Stimulated activated CD4-positive, alpha-beta T cell treated with anti-CD3 and anti-CD28 coated beads, Interleukin-15, amount 100 ng/mL, for 24 hours (primary cell): ENCODE measurements at regions not wholly inside any gene's neighbourhood (a gene's known extent, or its start where the extent isn't known, plus 50 kb on each side); places are given as distances from the start of the nearest gene placed in this dataset.
"Not testable (repeated sequence)": the region's sequence is repeated elsewhere in the genome, so short reads cannot be mapped to it uniquely, and the experiment has no call there.

Experiments
- DNase-seq: peaks from one replicate; pipeline ENCODE4 v3.0.0-alpha.2; 2020

DNA sequence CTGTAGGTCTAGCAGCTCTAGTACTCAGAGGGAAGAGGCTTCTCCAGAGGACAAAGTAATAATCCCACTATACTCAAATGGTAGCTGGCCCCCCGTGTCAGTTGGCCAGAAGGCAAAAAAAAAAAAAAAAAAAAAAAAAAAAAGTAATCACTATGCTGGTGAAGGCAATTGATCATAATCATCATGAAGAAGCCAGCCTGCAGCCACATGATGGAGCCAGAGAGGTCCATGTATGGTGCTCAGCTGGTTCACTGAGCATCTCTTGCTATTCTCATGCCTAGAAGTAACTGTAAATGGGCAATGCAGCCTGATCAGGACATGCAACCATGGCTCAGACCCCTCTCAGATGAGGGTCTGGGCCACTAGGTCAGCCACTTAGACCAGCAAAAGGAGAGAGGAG lies 378.8 kb downstream of the MED13L start:
- DNase-seq = peak; percentile 7

DNA sequence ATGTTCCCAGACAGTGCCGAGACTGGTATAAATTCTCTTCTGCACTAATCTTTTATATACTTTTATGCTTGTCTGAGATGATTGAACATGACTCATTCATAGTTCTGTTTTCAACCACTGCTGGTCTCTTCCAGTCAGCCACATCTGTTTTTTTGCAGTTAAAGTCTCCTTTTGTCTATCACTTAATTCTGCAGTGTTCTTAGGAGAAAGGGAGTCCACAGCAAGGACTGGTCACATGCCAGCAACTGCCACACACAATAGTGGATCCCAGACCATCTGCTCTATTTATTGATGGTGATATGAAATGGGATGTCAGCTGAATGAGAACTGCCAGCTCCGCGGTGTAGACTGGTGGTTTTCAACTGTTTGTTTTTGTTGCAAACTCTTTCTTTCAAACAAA lies 379.8 kb downstream of the MED13L start:
- no peak for DNase-seq

DNA sequence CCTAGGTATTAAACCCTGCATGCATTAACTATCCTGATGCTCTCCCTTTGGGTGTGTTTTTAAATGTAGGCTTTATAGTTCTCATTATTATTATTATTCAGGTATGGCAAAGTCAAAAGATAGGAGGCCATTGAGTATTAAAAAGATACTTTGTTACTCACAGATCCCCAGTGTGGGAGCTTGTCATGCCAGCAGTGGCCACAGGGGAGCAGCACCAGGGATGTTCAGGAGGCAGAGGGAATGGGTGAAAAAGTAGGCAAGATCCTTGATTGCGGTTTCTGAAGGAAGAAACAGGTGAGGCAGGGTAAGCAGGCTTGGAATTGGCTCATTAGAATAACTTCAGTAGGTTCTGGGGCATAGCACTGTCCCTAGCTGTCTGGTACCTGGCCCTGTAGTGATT lies 382.2 kb downstream of the MED13L start:
- DNase-seq = peak; percentile 5

DNA sequence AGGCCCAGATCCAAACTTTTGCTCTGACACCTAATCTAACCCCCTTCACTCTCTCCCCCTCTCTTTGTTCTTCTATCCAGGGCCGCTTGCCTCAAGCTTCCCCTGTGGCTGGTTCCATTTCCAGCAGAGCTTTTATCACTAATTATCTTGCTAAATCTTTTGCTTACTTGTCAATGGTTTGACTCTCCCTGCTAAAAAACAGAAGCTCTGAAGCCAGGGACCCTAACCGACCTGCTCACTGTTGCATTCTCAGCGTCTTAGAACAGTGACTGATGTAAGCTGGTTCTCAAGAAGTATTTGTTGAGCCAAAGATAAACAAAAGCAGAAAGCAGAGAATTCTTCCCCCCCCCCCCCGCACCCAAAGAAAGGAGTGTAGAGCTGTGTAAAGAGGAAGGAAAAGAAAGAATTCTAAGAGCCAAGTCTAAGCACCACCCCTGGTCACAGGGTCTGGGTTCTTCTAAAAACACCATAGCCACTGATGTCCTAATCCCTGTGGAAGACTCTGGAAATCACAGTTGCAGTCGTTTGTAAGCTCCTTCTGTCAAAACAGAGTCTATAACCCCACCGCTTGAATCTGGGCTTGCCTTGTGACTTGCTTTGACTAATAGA lies 385.8 kb downstream of the MED13L start:
- no peak for DNase-seq

DNA sequence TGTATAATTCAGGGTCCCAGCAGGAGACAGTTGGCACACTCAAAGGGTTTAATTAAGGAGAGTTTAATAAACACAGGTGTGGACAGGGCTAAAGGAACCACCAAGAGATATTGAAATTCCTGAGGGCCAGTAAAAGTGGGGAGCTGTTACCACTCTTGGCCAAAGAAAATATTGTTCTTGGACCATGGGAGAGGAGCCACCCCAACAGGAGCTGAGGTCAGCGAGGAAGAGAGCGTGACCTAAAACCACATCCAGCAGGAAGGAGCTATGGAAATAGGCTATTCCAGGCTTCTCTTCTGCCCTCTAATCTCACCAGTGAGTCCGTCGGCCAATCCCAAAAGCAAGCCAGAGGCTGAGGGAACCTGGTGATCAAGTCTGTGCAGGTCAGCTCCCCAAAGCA lies 390.8 kb downstream of the MED13L start:
- no peak for DNase-seq

DNA sequence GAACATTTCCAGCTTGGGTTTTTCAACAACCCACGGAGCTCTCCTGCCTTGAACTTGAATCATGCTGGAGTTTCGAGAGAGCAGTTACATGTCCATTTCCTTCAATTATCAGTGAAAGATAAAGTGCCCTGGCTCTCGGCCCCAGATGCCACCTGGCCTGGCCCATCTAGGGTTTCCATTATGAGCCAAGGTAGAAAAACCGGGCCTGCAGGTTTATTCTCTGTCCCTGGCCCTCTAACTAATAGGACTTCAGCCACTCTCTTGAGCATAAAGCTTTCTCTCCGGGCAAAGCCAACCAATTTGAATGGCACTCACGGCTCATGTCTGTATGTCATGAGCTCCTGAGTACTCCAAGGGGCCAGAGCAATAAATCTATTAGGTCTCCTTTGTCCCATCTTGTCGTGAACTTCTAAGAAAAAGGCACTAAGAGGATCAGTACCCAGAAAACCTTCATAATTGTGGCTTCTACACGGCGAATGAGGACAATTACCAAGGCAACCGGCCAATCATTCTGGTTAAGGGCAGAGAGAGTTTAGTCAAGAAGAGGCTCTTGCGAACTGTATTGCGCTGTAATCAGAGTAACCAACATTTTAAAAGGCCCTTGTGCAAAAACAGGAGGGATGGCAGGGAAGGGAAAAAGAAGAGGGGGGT lies 392.3 kb downstream of the MED13L start:
- DNase-seq = no peak

DNA sequence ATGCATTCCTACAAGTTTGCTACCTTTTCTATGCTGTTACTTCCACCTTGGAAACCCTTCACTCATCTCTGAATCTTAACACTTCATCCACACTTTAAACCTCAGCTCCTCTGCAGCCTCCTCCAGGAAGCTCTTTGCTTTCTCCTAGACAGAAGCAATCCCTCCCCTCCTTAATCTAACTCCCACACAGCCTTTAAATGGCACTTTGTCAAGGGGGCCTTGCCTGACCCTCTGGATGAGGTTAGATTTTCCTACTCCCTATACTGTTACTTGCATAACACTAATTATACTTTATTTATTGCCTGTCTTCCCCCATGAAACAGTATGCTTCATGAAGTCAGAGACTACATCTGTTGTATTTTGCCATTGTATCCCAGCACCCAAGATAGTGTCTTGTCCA lies 394.6 kb downstream of the MED13L start:
- no peak for DNase-seq

DNA sequence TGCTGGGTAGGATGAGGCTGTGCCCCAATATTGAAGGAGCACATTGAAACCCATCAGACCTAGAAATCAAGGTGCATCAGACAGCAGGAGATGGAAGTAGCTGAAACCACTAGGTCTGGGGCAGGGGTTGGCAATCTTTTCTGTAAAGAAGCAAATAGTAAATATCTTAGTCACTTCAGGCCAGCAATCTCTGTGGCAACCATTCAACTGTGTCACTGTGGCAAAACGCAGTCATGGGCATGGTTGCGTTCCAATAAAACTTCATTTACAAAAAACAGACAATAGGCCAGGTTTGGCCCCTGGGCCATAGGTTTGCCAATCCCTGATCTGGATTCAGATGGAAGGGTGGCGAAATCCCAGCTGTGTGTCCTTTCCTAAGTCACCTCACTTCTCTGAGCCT lies 397.3 kb downstream of the MED13L start:
- DNase-seq = no peak

DNA sequence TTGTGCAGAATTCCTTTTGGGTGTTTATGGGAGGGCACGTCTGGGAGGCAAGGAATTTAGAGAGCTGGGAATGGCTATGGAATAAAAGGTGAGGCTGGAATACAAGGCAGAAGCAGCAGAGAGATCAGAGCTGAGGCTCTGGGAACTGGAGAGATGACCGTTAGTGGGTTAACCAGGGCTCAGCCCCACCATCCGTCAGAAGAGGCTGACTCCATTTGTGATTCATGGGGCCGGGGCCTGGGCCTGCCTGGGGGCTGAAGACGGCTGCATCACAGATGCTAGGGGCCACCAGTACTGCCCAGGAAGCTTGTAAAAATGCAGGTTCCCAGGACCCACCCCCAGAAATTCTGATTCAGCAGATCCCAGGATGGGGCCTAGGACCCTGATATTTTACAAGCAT lies 398.1 kb downstream of the MED13L start:
- no peak for DNase-seq

DNA sequence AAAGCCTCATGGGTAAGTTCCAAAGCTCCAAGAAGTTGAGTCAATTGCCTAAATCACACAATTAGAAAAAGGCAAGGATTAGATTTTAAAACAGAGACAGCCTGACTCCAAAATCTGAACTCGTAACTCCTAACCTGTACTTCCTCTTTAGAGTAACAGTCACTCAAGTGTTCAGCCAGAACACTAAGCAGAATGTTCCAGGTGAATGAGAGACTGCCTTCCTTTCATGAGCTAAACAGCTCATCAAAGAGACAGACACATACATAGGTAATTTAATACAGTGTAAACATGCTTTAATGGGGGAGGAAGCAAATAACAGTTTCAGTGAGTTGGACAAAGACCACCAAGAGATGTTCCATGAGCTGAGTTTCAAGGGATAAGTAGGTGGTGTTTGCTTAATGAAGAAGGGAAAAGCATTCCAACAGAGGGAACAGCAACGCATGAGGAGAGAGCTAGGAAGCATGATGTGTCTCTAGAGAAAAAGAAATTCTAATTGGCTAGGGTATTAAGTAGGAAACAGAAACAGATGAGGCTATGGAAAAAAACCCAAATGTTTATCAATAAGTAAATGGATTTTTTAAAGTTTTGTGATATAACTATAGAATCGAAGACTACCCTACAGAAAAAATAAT lies 403.9 kb downstream of the MED13L start:
- DNase-seq = no peak

DNA sequence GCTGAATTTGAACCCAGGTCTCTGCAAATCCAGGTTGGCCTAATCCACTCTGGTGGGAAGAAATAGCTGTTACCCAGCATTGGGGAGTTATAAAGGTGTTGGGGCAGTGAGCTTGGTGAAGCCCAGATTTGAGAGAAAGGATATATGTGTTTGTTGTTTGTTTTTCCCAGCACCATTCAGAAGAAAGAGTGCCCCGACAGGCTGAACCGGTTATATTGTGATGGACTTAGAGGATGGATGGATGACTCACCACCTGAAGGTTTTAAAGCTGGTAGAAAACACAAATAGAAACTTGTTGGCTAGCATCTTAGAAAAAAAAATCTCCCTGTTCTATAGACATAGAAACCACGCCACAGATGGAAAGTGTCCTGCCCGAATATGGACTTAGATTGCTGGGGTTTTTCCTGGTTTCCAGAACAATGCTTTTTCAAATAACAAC lies 404.6 kb downstream of the MED13L start:
- DNase-seq = no peak

DNA sequence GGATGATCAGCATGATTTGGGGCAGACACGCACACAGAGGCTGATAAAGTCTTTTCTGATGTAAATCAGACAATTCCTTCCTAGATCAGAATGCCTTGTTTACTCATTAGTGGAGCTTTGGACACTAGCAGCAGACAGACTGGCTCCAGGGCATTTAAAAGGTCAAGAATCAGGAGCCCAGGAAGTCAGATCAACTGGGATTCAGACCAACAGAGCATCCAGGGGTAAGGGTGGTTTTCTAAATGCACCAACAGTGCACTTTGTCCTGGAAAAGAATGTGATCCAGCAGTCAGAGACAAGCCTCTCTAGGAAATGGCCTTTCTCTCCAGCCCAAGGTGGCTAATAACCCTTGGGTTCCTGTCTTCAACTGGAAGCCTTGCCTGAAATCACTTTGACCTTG lies 405.3 kb downstream of the MED13L start:
- no peak for DNase-seq

DNA sequence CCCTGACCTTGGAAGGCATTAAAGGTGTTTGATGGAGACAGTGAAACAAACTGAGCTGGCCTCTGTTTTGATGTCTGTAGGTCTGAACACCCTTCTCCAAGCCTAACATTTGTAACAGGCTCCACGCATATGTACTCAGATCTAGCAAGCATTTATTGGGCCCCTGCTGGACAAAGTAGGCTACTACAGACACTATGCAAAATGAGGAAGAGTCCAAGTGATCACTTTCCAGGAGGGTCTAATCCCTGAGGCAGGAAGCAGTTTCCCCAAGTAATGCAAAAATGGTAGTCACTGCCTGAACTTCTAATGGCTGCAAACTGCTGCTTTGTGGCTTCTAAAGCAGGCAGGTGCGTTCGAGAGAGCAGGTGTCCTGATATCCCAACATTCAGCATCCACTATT lies 405.8 kb downstream of the MED13L start:
- no peak for DNase-seq

DNA sequence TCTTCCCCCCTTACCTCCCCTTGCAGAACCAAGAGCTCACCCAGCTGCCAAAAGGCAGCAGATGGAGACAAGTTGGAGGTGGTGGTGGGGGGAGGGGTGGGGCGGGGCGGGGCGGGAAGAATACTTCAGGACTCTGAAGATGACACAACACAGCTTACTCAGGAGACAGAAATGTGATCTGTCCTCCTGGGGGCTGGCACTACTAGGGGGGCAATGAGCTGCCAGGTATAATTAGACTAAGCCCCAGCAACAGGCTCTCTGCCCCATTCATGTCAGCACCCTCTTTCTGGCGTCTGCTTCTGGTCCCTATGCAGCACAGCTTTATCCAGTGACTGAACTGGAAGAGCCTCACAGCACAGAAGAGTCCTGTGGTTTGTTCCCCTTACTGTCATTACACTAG lies 407.0 kb downstream of the MED13L start:
- no peak for DNase-seq

DNA sequence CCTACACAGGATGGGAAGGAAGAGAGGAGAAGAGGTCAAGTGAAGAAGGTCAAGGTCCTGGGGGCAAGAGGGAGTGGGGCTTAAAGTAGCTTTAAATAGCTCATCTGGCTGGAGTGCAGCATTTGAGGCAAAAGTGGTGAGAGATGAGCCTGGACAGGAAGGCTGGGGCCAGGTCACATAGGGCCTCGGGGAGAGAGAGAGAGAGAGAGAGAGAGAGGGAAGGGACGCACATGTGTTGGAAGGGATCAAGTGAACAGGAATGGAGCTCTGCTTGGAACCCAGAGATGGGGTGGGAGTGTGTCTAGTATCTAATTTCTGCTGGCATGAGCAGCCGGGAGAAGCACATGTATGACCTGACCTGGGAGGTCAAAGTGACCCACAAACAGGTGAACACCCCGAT lies 407.5 kb downstream of the MED13L start:
- no peak for DNase-seq

DNA sequence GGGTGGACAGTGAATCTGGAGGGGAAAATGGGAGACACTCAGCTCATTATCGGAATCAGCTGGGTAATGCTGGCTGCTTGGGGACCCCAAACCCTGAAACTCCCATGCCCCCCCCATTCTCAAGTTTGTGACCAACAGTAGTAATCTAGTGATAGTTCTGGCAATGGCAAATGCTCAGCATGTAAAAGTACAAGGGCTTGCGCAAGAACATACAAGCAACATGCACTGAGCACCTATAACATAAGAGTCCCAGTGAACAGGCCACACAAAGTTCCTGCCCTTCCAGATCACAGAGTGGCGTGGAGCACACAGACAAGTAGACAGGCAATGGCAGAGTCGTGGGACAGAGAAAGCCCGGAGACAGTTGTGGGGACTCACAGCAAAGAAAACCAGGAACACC lies 407.9 kb downstream of the MED13L start:
- no peak for DNase-seq

DNA sequence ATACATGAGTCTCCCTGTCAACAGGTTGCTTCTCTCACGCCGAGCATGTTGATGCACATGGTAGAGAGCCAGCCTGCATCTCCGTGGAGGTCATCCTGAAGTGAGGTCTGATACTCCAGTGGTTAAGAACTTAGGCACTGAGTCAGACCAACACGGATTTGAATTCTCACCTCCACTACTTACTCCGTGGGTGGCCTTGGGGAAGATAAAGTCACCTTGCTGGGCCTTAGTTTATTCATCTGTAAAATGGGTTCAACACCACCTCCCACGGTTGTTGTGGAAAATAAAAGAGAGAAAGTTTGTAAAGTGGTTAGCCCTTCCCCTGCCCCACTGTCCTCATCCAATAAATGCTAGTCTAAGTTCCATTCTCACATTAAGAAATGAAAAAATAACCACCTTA lies 408.9 kb downstream of the MED13L start:
- no peak for DNase-seq

DNA sequence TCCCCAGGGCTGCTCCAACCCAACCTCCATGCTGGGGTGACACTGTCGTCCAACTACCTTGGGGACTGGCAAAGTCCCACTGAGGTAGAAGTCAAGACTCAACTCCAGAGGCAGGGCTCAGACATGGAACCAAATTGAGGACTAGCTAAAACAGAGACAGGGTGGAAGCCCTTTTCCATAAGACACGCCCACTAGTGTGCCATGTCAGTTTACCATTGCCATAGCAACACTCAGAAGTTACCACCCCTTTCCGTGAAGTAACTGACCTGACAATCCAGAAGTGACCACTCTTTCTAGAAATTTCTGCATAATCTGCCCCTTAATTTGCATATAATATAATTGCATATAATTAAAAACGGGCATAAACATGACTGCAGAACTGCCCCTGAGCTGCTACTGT lies 409.6 kb downstream of the MED13L start:
- no peak for DNase-seq

DNA sequence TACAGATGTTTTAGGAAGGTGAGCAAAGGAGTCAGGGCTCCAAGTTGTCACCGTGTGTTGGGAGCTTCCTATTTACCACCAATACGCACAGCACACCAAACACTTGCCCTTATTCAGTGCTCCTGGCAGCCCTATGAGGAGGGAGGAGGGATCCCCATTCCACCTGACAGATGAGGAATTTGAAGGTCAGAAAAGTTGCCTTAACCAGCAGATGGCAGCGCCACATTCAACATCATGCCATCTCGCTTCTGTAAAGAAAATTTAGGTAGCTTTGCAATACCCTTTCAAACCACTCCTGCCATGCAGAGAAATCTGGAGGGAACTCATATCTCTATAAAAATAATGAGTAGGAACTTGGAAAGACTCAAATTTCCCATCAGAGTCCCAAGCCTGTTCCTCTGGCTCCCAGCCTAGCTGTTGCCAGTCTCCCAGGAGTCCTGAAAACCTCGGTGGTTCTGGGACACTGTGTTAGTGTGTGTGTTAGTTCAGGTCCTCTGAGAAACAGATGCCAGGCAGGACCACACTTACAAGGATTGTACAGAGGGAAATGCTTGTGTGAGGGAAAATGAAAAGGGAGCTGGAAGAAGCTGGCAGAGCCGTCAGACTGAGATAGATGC lies 410.5 kb downstream of the MED13L start:
- DNase-seq = no peak

DNA sequence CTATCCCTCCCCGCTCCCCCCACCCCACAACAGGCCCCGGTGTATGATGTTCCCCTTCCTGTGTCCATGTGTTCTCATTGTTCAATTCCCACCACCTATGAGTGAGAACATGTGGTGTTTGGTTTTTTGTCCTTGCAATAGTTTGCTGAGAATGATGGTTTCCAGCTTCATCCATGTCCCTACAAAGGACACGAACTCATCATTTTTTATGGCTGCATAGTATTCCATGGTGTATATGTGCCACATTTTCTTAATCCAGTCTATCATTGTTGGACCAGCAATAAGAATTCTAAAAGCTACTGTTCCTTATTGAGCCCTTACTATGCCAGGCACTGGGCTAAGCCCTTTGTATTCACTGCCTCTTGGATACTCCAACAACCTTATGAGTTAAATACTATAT lies 411.2 kb downstream of the MED13L start:
- DNase-seq = not testable (repeated sequence)

DNA sequence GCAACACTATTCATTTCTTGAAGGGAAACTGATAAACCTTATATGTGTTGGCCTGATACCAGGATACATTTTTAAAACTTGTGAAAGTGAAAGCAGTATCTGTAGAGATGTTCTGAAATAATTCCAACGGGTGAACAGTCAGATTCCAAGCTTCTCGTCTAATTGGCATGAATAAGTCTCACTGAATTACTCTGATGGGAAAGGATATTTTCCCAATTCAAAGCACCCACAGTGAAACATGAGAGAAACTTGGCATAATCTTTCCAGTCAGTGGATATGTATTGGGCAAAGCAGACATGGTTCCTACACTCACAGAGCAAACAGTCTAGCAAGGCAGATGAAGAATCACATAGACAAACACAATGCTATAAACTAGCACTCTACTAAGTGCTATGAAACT lies 413.1 kb downstream of the MED13L start:
- no peak for DNase-seq

DNA sequence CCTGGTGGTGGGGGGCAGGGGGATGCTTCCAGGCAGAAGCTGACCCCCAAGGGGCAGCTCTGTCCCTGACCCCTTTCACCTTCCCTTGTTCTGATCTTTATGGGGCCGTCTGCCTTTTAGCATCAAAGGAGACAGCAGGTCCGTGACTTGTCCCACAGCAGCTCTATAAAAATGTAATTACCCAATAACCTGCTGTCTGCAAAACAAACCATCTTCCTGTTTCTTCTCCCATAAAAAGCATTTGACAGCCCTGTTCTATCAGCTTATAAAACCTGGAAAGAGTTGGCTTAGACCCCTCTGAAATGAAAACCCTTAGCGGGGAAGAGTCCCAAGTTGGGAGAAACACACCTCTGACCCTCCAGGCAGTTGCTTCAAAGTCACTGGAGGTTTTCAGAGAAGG lies 416.9 kb downstream of the MED13L start:
- DNase-seq = no peak

DNA sequence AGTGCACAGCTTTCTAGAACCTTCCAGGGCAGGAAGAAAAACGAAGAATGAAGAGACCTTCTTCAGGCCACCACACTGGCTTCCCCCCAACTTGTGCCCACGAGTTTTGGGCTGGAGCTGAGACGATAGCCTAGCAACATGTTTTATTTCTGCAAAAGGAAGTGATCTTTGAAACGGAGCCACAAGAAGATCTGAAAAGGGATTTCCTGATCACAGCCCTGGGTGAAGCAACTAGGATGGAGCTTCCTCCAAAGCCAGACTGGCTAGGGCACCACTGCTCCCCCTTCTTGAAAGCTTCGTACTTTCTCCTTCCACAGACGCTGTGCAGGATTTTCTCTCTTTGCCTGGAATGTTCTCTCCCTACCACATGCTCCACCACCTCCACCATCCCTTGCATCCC lies 418.3 kb downstream of the MED13L start:
- DNase-seq = no peak

DNA sequence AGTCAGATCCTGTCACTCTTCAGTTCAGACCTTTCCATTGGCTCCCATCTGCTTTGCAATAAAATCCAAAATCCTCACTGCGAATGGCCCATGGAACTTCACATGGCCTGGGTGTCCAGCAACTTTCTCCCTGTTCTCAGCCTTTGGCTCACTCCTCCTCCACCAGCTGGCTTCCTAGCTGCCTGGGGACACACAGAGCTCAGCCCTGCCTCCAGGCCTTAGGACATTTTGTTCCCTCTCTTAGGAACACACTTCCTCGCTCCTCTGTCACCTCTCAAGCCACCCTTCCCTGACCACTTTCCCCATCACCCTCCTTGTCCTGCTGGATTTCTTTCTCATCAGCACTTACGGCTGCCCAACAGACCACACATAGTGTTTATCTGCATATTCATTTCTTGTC lies 419.6 kb downstream of the MED13L start:
- DNase-seq = no peak
